IMR-90 (cell line): ENCODE measurements at regions not wholly inside any gene's neighbourhood (a gene's known extent, or its start where the extent isn't known, plus 50 kb on each side); places are given as distances from the start of the nearest gene placed in this dataset.
"Not testable (repeated sequence)": the region's sequence is repeated elsewhere in the genome, so short reads cannot be mapped to it uniquely, and the experiment has no call there.

ENCODE experiments used
- BHLHE40 ChIP-seq: fragments of 150-350 bp; IDR thresholded peaks from 2 replicates; pipeline ENCODE4 v1.6.1; 2016; ENCODE audit warnings: mild to moderate bottlenecking, low read depth, low read length
- CTCF ChIP-seq: conservative IDR thresholded peaks from 2 replicates; pipeline ENCODE4 v1.5.1; 2012; ENCODE audit warnings: mild to moderate bottlenecking, low read depth, low read length, improper control_type of control experiment
- ELK1 ChIP-seq: fragments of 150-350 bp; IDR thresholded peaks from 2 replicates; pipeline ENCODE4 v1.6.1; 2016; ENCODE audit warnings: low read depth, mild to moderate bottlenecking, low read length, moderate library complexity, borderline replicate concordance
- MAFK ChIP-seq: IDR thresholded peaks from 2 replicates; pipeline ENCODE4 v1.6.1; 2012; ENCODE audit warnings: low read depth, low read length, improper control_type of control experiment
- POLR2A ChIP-seq: IDR thresholded peaks from 2 replicates; pipeline ENCODE4 v1.6.1; 2012; ENCODE audit warnings: mild to moderate bottlenecking, low read depth, low read length
- RAD21 ChIP-seq: IDR thresholded peaks from 2 replicates; pipeline ENCODE4 v1.6.1; 2012; ENCODE audit warnings: low read length, improper control_type of control experiment
- RCOR1 ChIP-seq: IDR thresholded peaks from 2 replicates; pipeline ENCODE4 v1.6.1; 2012; ENCODE audit warnings: mild to moderate bottlenecking, low read length, improper control_type of control experiment; ENCODE audit not compliant: insufficient replicate concordance
- RFX5 ChIP-seq: IDR thresholded peaks from 2 replicates; pipeline ENCODE4 v1.8.0; 2012; ENCODE audit warnings: low read depth, mild to moderate bottlenecking, low read length, moderate library complexity
- SMC3 ChIP-seq: fragments of 150-350 bp; IDR thresholded peaks from 2 replicates; pipeline ENCODE4 v1.6.1; 2016; ENCODE audit warnings: low read depth, mild to moderate bottlenecking, antibody characterized with exemption, low read length, moderate library complexity

GRCh38 chr9:78916884-78917283 lies 620.0 kb downstream of the PSAT1 start:
- not testable (repeated sequence) for TF ChIP-seq RCOR1, CTCF, ELK1, POLR2A, RAD21, BHLHE40, SMC3, MAFK, RFX5
